Right lobe of liver (tissue), 4 donors: ENCODE measurements at regions not wholly inside any gene's neighbourhood (a gene's known extent, or its start where the extent isn't known, plus 50 kb on each side); places are given as distances from the start of the nearest gene placed in this dataset.
"Not testable (repeated sequence)": the region's sequence is repeated elsewhere in the genome, so short reads cannot be mapped to it uniquely, and the experiment has no call there.

Experiments
- CTCF ChIP-seq, 4 donors: fragments of 200-600 bp in 3 of 4; fragments of 450-650 bp in 1 of 4; IDR thresholded peaks; one replicate each; pipeline versions ENCODE4 v1.5.1 to v1.8.0; 2016 to 2022; ENCODE audit warnings: antibody characterized with exemption in 4 of 4, mild to moderate bottlenecking in 2 of 4
- POLR2A ChIP-seq: fragments of 450-650 bp; IDR thresholded peaks from one replicate; pipeline ENCODE4 v1.6.1; 2017; ENCODE audit warnings: antibody characterized with exemption, mild to moderate bottlenecking
- donor health status: DM: no; HTN: no; CAD: no.
- donor health status: DM: no; HTN: no; CAD: no.
- donor health status: DM: no; HTN: yes; CAD: no.

GRCh38 chr21:27517177-27517576 lies 550.3 kb upstream of the ADAMTS5 start:
- not testable (repeated sequence) for TF ChIP-seq CTCF (IDR thresholded peaks at IDR 0.05); POLR2A
